K562 (cell line): ENCODE measurements at regions not wholly inside any gene's neighbourhood (a gene's known extent, or its start where the extent isn't known, plus 50 kb on each side); places are given as distances from the start of the nearest gene placed in this dataset.

Source experiments
- ATAC-seq: fragments of 200-7000 bp; cut with Tn5 transposase; 3 replicates; pipeline ENCODE4 v1.9.1; 2020; ENCODE audit warnings: moderate library complexity
- BruUV-seq: library from RNA; stranded (reverse); fragments of 400-500 nt; replicated peaks from 2 replicates; lab custom pipeline; 2021; lab: Mats Ljungman, UMichigan
- CTCF ChIA-PET: fragments of 300-600 bp; formaldehyde crosslinking; extraction: SDS; loops from one replicate; lab custom pipeline; 2021; ENCODE audit warnings: low intra/inter-chr PET ratio; lab: Yijun Ruan, JAX
- POLR2A ChIA-PET: fragments of 300-600, 350-650 bp; sonication (Branson Sonifier 250); formaldehyde crosslinking; extraction: SDS; loops from one replicate; lab custom pipeline; 2021; ENCODE audit warnings: antibody characterized with exemption, inconsistent platforms; lab: Yijun Ruan, JAX
- DNase-seq, 4 experiments: peaks; one replicate each; pipeline versions ENCODE4 v3.0.0 to v3.0.0-alpha.2; 2011 to 2018; ENCODE audit warnings: low spot score in 3 of 4, mixed read lengths in 3 of 4; ENCODE audit errors: extremely low read depth in 1 of 4
- FAIRE-seq: peaks from 2 replicates; lab custom pipeline; 2011; peaks lifted over from hg19 to GRCh38; lab: Jason Lieb, UNC
- H2AFZ ChIP-seq: 2 replicates; pipeline ENCODE4 v1.6.0; 2011; ENCODE audit warnings: low read depth, low read length, control low read depth, inconsistent platforms
- H3K27ac ChIP-seq: fragments of 200-600 bp; 3 replicates; pipeline ENCODE4 v1.8.0; 2011; ENCODE audit warnings: low read depth, mild to moderate bottlenecking, control low read depth, inconsistent platforms, low read length, moderate library complexity, mixed read lengths; ENCODE audit errors: extremely low read depth
- H3K27me3 ChIP-seq, 2 experiments: fragments of 300-600 bp in 1 of 2; 2 replicates in 1 of 2; 3 replicates in 1 of 2; pipeline versions ENCODE4 v1.6.0 to v1.8.0; 2011; ENCODE audit warnings: inconsistent platforms in 2 of 2, low read length in 2 of 2, mild to moderate bottlenecking in 1 of 2, mixed read lengths in 1 of 2, moderate library complexity in 1 of 2; ENCODE audit not compliant: control insufficient read depth in 2 of 2, insufficient read depth in 2 of 2
- H3K36me3 ChIP-seq: fragments of 300-600 bp; 3 replicates; pipeline ENCODE4 v1.8.0; 2011; ENCODE audit warnings: mild to moderate bottlenecking, low read length, inconsistent platforms; ENCODE audit not compliant: control insufficient read depth, insufficient read depth
- H3K4me1 ChIP-seq, 2 experiments: fragments of 200-600 bp in 1 of 2; replicated peaks in 1 of 2; 2 replicates in 1 of 2; 3 replicates in 1 of 2; pipeline versions ENCODE4 v1.5.1 to v1.8.0; 2011; ENCODE audit warnings: inconsistent platforms in 2 of 2, low read length in 2 of 2, mild to moderate bottlenecking in 1 of 2, mixed read lengths in 1 of 2, moderate library complexity in 1 of 2; ENCODE audit not compliant: control insufficient read depth in 2 of 2, insufficient read depth in 2 of 2
- H3K4me2 ChIP-seq: 2 replicates; pipeline ENCODE4 v1.6.1; 2011; ENCODE audit warnings: low read length, control low read depth, inconsistent platforms, mixed read lengths; ENCODE audit not compliant: insufficient read depth
- H3K4me3 ChIP-seq: fragments of 200-600 bp; sonication (generic), shearing (Covaris generic); 2 replicates; pipeline ENCODE4 v1.5.1; 2016; ENCODE audit warnings: control low read depth, inconsistent platforms
- H3K79me2 ChIP-seq: fragments of 200-600 bp; 3 replicates; pipeline ENCODE4 v1.8.0; 2011; ENCODE audit warnings: low read length, inconsistent platforms; ENCODE audit not compliant: control insufficient read depth, insufficient read depth
- H3K9ac ChIP-seq, 2 experiments: 2 replicates each; pipeline versions ENCODE4 v1.6.0 to v1.6.1; 2011; ENCODE audit warnings: low read depth in 2 of 2, low read length in 2 of 2, control low read depth in 1 of 2, inconsistent platforms in 1 of 2, mild to moderate bottlenecking in 1 of 2, mixed read lengths in 1 of 2; ENCODE audit not compliant: insufficient read depth in 1 of 2
- H3K9me1 ChIP-seq: one replicate; pipeline ENCODE4 v1.6.0; 2011; ENCODE audit warnings: inconsistent platforms, mild to moderate bottlenecking, low read length, moderate library complexity; ENCODE audit not compliant: control insufficient read depth, insufficient read depth
- H3K9me3 ChIP-seq: replicated peaks from 2 replicates; pipeline ENCODE4 v1.5.1; 2011; ENCODE audit warnings: low read depth, low read length, inconsistent platforms; ENCODE audit not compliant: control insufficient read depth, insufficient read depth
- H4K20me1 ChIP-seq: replicated peaks from 2 replicates; pipeline ENCODE4 v1.6.1; 2011; ENCODE audit warnings: low read length, inconsistent platforms, mixed read lengths; ENCODE audit not compliant: control insufficient read depth, insufficient read depth
- EZH2 ChIP-seq: IDR thresholded peaks from 2 replicates; pipeline ENCODE4 v1.6.1; 2012; ENCODE audit warnings: low read depth, mild to moderate bottlenecking, inconsistent platforms, low read length, borderline replicate concordance
- HLTF ChIP-seq: fragments of 450-650 bp; IDR thresholded peaks from 2 replicates; pipeline ENCODE4 v1.6.1; 2016
- KDM2B ChIP-seq: fragments of 250-450 bp; sonication (Bioruptor Pico); IDR thresholded peaks from 2 replicates; pipeline ENCODE4 v1.8.0; 2021; ENCODE audit warnings: mild to moderate bottlenecking, moderate library complexity
- NCOA4 ChIP-seq: fragments of 450-650 bp; IDR thresholded peaks from 2 replicates; pipeline ENCODE4 v1.6.1; 2018; ENCODE audit warnings: mild to moderate bottlenecking; ENCODE audit not compliant: partially characterized antibody
- NONO ChIP-seq, 2 experiments: fragments of 200-400 bp in 1 of 2; fragments of 450-650 bp in 1 of 2; formaldehyde crosslinking in 1 of 2; IDR thresholded peaks; 2 replicates each; pipeline ENCODE4 v1.6.1; 2017; ENCODE audit warnings: low read depth in 2 of 2, mild to moderate bottlenecking in 2 of 2, moderate library complexity in 2 of 2, low read length in 1 of 2
- SAFB2 ChIP-seq: fragments of 200-400 bp; formaldehyde crosslinking; IDR thresholded peaks from 2 replicates; pipeline ENCODE4 v1.6.1; 2018; ENCODE audit warnings: borderline replicate concordance, low read length, low read depth, moderate library complexity; ENCODE audit not compliant: severe bottlenecking
- TCF3 ChIP-seq: sonication (generic); formaldehyde crosslinking; IDR thresholded peaks from 2 replicates; pipeline ENCODE4 v1.4.0; 2020; ENCODE audit warnings: mild to moderate bottlenecking, missing genetic modification reagents
- ZNF133 ChIP-seq: fragments of 250-450 bp; sonication (Bioruptor Pico); IDR thresholded peaks from 2 replicates; pipeline ENCODE4 v1.4.0; 2020; ENCODE audit warnings: mild to moderate bottlenecking
- ZNF165 ChIP-seq: fragments of 250-450 bp; sonication (Bioruptor Pico); IDR thresholded peaks from 2 replicates; pipeline ENCODE4 v1.4.0; 2020; ENCODE audit warnings: borderline replicate concordance
- ZNF436 ChIP-seq: fragments of 250-450, 450-650 bp; sonication (Bioruptor Pico); formaldehyde crosslinking; IDR thresholded peaks from 2 replicates; pipeline ENCODE4 v1.7.0; 2020; ENCODE audit warnings: mild to moderate bottlenecking
- WGBS: fragments of 100-300 bp; shearing (Covaris generic); methylation state at CpG from one replicate; pipeline ENCODE4 v1.1.6; 2016; ENCODE audit warnings: low coverage, mixed read lengths; ENCODE audit not compliant: insufficient coverage; ENCODE audit errors: missing lambda C conversion rate; 5-methylcytosine and 5-hydroxymethylcytosine counted together
- in situ Hi-C: fragments of 300-500 bp; cut with MboI; formaldehyde crosslinking; loops from 4 replicates; pipeline ENCODE4 v1.15.0; 2018; ENCODE audit warnings: inconsistent platforms, mixed read lengths
- intact Hi-C: fragments of 100-400 bp; cut with micrococcal nuclease; formaldehyde crosslinking; loops from 2 replicates; pipeline ENCODE4 v1.14.2; 2022
- TF ChIP-seq, protein P1 (sequence below): sonication (generic); formaldehyde crosslinking; IDR thresholded peaks from 2 replicates; pipeline ENCODE4 v1.8.1; 2023; ENCODE audit warnings: mild to moderate bottlenecking, missing genetic modification reagents
- TF ChIP-seq, protein P2 (sequence below): fragments of 250-450 bp; sonication (Bioruptor Pico); IDR thresholded peaks from 2 replicates; pipeline ENCODE4 v1.4.0; 2020
- TF ChIP-seq, protein P3 (sequence below): fragments of 200-800 bp; sonication (Bioruptor generic); IDR thresholded peaks from 2 replicates; pipeline ENCODE4 v1.6.1; 2017; ENCODE audit warnings: missing genetic modification characterization, missing compliant biosample characterization
- TF ChIP-seq, protein P4 (sequence below): sonication (generic); formaldehyde crosslinking; IDR thresholded peaks from 2 replicates; pipeline ENCODE4 v1.8.0; 2022; ENCODE audit warnings: missing genetic modification reagents, mild to moderate bottlenecking, borderline replicate concordance
- TF ChIP-seq, protein P5 (sequence below): IDR thresholded peaks from 2 replicates; pipeline ENCODE4 v1.6.1; 2011; ENCODE audit not compliant: insufficient read length; ENCODE audit errors: extremely low read depth

DNA sequence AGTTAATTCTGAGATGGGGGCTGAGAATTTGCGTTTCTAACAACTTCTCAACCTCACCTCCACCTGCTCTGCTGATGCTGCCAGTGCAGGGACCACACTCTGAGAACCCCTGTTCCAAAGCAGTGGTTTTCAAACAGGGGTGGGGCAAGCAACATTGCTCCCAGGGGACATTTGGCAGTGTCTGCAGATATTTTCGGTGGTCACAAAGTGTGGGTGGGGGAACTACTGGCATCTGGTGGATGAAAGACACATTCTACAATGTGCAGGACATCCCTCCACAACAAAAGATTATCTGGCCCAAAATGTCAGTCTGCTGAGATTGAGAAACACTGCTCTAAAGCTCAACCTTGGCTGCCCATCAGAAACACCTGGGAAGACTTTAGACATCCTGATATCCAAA is 188.7 kb upstream of the SATB2 start:
- BruUV-seq, result no TSS peak
- intact Hi-C loops, result no loop called here
- TF ChIP-seq ZNF436 (CRISPR knock-in tag) (no peak), NONO (IDR thresholded peaks at IDR 0.05; ENCODE audit: low read depth in 2 of 2, low read length in 1 of 2) (no peak), SAFB2 (no peak), KDM2B (CRISPR knock-in tag) (no peak), TCF3 (CRISPR knock-in tag) (no peak), EZH2 (no peak), ZNF133 (CRISPR knock-in tag) (no peak), NCOA4 (no peak), HLTF (no peak), ZNF165 (no peak)
- TF ChIP-seq, protein P1, sequence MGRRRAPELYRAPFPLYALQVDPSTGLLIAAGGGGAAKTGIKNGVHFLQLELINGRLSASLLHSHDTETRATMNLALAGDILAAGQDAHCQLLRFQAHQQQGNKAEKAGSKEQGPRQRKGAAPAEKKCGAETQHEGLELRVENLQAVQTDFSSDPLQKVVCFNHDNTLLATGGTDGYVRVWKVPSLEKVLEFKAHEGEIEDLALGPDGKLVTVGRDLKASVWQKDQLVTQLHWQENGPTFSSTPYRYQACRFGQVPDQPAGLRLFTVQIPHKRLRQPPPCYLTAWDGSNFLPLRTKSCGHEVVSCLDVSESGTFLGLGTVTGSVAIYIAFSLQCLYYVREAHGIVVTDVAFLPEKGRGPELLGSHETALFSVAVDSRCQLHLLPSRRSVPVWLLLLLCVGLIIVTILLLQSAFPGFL (CRISPR knock-in tag), result no peak
- TF ChIP-seq, protein P2, sequence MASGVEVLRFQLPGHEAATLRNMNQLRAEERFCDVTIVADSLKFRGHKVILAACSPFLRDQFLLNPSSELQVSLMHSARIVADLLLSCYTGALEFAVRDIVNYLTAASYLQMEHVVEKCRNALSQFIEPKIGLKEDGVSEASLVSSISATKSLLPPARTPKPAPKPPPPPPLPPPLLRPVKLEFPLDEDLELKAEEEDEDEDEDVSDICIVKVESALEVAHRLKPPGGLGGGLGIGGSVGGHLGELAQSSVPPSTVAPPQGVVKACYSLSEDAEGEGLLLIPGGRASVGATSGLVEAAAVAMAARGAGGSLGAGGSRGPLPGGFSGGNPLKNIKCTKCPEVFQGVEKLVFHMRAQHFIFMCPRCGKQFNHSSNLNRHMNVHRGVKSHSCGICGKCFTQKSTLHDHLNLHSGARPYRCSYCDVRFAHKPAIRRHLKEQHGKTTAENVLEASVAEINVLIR, result no peak
- TF ChIP-seq, protein P3, sequence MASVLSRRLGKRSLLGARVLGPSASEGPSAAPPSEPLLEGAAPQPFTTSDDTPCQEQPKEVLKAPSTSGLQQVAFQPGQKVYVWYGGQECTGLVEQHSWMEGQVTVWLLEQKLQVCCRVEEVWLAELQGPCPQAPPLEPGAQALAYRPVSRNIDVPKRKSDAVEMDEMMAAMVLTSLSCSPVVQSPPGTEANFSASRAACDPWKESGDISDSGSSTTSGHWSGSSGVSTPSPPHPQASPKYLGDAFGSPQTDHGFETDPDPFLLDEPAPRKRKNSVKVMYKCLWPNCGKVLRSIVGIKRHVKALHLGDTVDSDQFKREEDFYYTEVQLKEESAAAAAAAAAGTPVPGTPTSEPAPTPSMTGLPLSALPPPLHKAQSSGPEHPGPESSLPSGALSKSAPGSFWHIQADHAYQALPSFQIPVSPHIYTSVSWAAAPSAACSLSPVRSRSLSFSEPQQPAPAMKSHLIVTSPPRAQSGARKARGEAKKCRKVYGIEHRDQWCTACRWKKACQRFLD, result no peak
- TF ChIP-seq, protein P4, sequence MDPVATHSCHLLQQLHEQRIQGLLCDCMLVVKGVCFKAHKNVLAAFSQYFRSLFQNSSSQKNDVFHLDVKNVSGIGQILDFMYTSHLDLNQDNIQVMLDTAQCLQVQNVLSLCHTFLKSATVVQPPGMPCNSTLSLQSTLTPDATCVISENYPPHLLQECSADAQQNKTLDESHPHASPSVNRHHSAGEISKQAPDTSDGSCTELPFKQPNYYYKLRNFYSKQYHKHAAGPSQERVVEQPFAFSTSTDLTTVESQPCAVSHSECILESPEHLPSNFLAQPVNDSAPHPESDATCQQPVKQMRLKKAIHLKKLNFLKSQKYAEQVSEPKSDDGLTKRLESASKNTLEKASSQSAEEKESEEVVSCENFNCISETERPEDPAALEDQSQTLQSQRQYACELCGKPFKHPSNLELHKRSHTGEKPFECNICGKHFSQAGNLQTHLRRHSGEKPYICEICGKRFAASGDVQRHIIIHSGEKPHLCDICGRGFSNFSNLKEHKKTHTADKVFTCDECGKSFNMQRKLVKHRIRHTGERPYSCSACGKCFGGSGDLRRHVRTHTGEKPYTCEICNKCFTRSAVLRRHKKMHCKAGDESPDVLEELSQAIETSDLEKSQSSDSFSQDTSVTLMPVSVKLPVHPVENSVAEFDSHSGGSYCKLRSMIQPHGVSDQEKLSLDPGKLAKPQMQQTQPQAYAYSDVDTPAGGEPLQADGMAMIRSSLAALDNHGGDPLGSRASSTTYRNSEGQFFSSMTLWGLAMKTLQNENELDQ (CRISPR knock-in tag), result no peak
- TF ChIP-seq, protein P5, sequence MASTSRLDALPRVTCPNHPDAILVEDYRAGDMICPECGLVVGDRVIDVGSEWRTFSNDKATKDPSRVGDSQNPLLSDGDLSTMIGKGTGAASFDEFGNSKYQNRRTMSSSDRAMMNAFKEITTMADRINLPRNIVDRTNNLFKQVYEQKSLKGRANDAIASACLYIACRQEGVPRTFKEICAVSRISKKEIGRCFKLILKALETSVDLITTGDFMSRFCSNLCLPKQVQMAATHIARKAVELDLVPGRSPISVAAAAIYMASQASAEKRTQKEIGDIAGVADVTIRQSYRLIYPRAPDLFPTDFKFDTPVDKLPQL, result no peak

More for the DNA sequence above, 188.7 kb upstream of the SATB2 start:
- Histone ChIP-seq H2AFZ (no peak overlapping the region), H3K9me1 (no peaks in the 10 kb centered on the region), H3K27ac (no peak overlapping the region), H3K9ac (no peak overlapping the region), H3K27me3 (no peaks in the 10 kb centered on the region), H3K4me2 (no peak overlapping the region), H3K79me2 (no peaks in the 10 kb centered on the region), H3K4me1 (no peaks in the 10 kb centered on the region), H3K36me3 (no peaks in the 10 kb centered on the region), H4K20me1 (no peaks in the 10 kb centered on the region), H3K9me3 (no peaks in the 10 kb centered on the region), H3K4me3 (no peak overlapping the region)
- POLR2A ChIA-PET, result no interaction called here
- in situ Hi-C loops, result no loop called here
- ATAC-seq, result no peak
- no peak for DNase-seq
- CTCF ChIA-PET, result no interaction called here
- 0% methylated on average over 2 of the region's 2 CpGs for WGBS
- FAIRE-seq, result no peak
